ENCODE measurements at regions not wholly inside any gene's neighbourhood (a gene's known extent, or its start where the extent isn't known, plus 50 kb on each side); places are given as distances from the start of the nearest gene placed in this dataset.

- TF ChIP-seq, protein P1, sequence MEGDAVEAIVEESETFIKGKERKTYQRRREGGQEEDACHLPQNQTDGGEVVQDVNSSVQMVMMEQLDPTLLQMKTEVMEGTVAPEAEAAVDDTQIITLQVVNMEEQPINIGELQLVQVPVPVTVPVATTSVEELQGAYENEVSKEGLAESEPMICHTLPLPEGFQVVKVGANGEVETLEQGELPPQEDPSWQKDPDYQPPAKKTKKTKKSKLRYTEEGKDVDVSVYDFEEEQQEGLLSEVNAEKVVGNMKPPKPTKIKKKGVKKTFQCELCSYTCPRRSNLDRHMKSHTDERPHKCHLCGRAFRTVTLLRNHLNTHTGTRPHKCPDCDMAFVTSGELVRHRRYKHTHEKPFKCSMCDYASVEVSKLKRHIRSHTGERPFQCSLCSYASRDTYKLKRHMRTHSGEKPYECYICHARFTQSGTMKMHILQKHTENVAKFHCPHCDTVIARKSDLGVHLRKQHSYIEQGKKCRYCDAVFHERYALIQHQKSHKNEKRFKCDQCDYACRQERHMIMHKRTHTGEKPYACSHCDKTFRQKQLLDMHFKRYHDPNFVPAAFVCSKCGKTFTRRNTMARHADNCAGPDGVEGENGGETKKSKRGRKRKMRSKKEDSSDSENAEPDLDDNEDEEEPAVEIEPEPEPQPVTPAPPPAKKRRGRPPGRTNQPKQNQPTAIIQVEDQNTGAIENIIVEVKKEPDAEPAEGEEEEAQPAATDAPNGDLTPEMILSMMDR (conservative IDR thresholded peaks at IDR 0.05 in 1 of 2, IDR thresholded peaks at IDR 0.05 in 1 of 2; ENCODE audit: extremely low read depth in 1 of 2, insufficient read depth in 1 of 2, low read depth in 1 of 2, low read length in 2 of 2), result no peak
- no peak for TF ChIP-seq EZH2 (IDR thresholded peaks at IDR 0.05; ENCODE audit: borderline replicate concordance, low read length)
These were observed 350.4 kb downstream of the SPRY1 start for GRCh38 chr4:123747016-123747415.
